Fibroblast of skin of left biceps (primary cell): ENCODE measurements at regions not wholly inside any gene's neighbourhood (a gene's known extent, or its start where the extent isn't known, plus 50 kb on each side); places are given as distances from the start of the nearest gene placed in this dataset.

Experiments used
- DNase-seq, 2 experiments: peaks; one replicate each; pipeline ENCODE4 v3.0.0-alpha.2; 2013; ENCODE audit warnings: low read depth in 2 of 2

DNA sequence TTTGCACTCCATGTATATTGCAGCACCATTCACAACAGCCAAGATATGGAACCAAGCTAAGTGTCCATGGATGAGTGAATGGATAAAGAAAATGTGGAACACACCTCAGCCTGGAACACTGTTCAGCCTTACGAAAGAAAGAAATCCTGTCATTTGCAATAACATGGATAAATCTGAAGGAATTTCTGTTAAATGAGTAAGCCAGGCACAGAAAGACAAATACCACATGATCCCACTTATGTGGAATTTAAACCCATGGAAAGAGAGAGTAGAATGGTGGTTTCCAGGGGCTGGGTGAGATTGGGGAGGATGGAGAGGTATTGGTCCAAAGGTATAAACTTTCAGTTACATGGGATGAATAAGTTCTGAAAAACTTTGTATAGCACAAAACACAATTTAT, 228.9 kb upstream of the CD180 start:
- DNase-seq = no peak

DNA sequence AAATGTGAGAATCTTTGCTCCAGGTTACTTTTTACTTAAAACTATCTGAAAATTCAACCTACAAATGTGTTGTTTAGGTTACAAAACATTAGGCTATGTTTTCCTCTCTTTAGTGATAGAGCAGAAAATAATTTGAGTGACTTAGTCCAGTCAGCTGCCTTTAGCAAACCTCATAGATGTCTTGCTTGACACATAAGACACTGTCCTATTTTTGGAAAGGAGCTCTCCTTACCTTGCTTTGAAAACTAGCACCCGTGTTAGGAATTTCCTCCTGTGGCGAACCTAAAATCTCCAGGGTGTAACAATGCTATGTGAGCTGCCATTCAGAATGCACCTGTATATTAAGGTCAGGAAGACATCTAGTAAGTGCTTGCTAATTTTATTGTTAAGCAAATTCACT, 221.2 kb upstream of the CD180 start:
- DNase-seq = no peak

DNA sequence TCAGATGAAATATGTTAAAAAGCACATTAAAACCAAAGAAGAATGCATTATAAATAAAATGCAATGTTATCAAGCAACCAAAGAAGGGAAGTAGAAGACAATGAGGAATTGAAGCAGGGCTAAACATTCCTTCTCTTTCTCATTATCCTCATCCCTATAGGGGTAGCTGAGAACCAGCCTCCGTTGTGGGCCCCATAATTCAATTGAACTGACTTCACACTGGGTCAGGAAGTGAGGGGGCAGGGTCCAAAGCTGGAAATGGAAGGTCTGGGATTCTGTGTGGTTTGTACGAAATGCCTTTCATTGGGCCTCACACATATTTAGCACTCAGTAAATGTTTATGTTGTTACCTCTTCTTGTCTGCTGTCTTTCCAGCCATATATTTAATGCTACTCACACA, 220.4 kb upstream of the CD180 start:
- DNase-seq = no peak

DNA sequence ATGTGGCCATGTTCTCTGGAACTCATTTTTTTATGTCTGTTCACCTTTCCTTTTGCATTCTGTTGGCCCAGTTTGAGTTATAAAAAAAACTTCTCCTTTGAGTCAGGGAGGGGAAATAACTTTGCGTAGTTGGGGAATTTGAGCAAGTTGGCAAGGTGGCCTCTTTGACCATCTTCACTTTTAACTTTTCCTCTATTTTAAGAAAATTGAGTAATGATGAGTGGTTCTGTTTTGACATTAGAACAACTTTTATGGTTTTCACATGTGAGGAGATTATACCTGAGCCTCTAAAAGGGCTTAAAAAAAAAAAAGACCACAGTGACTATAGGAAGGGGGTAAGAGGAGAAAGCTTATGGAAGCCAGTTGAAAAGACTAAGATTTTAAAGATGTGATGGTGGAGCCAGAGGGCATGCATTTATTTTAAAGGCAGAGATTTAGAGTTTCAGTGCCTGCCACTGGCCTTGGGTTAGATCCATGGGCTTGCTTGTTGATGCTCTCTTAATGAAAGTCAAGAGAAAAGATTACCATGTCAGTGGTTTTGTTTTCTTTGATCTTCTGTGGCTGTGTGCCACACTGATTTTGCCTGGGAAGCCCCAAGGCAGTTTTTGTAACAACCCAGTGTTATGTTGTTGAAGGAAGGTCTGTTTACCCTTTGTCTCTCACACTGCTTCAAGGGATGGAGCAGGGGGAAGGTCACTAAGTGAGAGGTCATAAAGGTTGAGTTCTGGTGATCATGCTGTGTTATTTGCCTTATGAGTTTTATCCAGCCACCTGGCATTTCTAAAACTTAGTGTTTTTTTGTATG, 219.7 kb upstream of the CD180 start:
- DNase-seq = no peak

DNA sequence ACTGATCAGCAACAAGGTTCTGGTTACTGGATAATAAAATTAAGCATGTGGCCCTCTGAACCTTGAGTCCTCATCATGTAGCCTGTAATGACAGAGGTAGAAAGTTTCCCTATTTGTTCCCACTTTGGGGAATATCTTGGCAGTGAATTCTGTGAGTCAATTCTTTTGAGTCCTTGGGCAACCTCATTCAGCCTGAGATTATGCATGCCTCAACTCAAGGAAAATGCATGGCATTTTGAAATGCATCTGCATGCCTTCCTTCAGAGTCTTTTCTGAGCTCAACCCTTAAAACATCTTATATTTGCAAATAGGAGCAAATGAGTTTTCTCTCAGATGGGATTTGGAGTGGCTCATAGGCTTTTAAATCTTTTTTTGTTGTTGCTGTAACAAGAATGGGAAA, 218.1 kb upstream of the CD180 start:
- peak; percentile 19 to 26 for DNase-seq

DNA sequence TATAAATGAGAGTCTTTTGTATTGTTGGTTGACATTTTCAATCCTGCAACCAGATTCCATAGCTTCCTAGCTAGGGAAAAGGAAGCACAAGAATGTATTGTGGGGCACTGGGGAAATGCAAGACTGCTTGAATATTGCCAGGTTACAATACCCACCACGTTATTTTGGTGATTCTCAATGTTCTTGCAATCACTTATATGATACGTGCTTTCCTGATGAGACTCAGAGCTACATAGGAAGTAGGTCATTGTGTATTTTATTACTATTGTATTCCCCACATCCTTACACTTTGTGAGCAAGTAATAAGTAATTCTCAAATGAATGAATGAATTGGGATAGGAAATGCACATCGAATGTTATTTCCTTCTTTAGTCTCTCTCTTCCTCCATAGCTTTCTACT, 217.1 kb upstream of the CD180 start:
- no peak for DNase-seq

DNA sequence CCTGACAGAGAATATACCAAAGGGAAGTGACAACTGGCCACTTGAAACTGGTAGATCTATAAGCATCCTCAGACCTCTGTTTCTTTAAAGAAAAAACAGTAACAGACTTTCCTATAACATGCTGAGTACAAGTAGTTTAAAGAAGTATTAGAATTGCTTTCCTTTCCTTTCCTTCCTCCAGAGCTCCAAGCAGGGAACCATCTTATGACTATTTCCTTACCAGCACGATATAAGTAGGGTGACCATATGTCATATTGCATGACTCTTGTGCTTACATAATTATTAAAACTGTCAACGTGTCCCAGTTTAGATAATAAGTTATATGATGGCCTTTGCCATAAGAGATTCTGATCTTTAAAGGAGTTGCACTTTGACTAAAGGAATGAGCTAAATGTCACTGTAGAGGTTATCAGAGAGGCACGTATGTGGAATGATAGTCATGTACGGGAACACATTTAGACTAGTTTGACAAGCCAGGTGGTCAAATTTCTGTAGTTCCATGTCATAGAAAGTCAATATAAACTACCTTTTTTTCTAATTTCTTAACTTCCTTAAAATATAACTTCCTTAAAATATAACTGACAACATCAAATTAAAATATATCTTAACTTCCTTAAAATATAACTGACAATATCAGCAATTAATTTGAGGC, 212.7 kb upstream of the CD180 start:
- DNase-seq = no peak

DNA sequence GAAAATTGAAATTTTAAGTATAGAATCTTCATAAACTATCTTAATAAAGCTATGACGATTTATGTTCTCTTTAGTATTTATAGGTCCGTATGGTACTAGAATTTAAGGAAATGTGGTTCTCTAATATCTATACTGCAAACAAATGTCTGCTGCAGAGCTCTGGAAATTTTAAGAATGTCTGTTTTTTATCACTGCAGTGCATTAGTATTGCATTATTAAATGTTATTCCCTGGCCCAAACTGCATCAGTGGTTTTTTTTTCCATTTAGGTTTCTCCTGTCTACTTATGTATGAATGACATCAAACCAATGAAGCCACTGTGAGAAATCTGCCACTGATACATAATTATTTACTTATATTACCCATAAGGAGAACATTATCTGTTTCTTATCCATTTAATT, 211.4 kb upstream of the CD180 start:
- DNase-seq = no peak

DNA sequence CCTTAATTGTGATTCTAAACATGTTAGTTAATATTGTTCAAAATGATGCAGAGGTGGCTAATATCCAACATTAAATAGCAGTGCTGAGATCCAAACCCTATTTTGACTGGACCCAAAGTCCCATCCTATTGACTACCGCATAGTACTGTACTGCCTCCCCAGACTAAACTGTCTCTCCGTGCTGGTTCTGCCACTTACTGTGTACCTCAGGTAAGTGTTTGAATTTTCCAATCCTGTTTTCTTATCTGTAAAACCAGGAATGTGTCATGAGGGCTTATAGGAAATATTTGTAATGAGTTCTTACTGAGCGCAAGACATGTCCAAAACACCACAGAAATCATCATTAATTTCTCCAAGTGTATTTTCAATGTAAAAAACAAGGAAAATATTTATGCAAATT, 209.2 kb upstream of the CD180 start:
- no peak for DNase-seq

DNA sequence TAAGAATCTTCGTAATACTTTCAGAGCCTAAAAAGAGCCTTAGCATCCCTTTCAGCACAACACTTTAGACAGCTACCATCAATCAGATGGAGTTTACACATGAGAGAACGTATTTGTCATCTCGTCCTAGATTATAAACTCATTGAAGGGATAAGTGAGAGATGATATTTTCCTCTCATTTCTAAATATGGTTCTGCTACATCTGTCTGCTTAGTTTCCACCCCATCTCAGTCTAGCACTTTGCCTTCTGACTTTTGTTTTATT, 208.4 kb upstream of the CD180 start:
- no peak for DNase-seq

DNA sequence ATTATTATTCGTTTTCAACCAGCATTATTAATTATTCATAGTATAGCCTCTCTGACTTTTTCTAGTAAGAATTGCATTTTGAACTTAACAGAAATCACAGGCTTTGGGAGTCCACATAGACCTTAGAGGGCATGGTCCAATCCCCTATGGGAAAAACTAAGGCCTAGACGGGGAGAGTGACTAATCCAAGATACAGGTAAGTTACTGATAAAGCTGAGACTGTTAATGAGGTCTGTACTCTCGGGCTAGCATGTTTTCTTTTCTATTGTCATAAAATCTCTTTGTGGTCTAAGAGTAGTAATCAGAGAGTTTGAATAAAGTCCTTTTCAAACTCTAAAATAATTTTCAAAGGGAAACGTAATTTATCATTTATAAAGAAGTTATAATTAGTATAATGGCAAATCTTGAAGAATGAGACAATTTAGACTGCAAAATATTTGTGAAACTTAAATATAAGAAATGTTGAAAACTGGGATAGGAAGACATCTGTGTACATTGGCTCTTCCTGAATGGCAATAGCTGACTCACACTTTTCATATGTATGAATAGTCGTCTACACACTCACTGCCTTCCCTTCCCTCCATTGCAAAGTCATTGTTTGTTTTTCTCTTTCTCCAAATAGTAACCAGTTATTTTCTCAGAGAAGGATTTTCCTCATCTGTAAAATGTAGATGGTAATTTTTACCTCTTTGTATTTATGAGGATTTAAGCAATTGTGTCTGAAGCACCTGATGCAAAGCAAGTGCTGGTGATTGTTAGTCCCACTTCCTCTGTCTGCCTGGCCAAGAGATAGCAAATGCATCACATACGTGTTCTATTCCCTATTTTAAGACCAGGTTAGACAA, 207.9 kb upstream of the CD180 start:
- peak in 1 of 2 experiments; percentile 2 for DNase-seq

DNA sequence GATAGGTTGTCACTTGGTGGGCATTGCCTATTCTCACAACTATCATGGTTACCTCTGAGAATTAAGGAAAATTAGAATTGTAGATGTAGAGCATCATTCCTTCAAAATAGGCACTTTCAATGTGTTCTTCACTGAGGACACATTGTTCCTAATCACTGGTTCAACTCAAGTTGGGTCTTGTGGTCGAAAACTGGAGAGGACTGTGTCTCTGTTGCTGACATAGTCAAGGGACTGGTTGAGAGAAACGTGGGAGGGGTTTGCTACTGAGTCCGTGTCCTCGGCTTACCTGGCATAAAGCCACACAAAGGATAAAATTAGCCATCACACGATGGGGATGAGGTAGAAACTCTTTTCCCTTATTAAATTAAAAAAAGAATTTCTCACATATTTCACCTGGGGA, 205.9 kb upstream of the CD180 start:
- DNase-seq = no peak

DNA sequence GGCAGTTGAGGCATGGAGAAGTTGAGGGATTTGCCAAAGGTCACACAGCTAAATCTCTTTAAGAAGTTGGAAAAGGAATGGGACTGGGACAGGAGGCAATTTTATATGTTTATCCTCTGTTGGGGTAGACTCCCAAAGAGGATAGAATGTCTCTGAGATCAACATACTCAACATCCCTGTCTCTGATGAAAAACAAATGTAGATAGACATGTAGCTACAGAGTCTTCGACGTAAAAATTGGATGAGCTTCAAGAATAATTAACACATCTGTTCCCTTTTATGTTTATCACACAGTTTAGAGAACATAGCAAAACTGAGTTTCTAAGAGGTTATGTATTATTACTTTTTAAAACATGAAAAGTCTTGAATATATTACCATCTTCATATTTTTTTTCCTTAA, 204.6 kb upstream of the CD180 start:
- peak in 1 of 2 experiments; percentile 2 for DNase-seq

DNA sequence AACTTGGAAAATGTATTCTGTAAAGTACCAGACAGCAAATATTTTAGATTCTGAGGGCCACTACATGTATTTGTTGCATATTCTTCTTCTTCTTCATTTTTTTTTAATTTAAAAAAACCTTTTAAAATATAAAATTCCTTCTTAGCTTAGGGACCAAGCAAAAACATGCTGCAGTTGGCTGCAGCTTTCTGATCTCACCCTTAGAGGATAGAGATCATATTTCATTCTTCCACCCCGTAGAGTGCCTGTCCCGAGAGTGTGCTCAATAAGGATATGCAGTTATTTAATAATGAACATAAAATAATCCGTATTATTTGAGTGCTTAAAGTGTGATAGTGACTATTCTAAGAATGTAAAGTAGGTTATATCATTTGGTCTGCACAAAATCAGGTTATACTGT, 204.2 kb upstream of the CD180 start:
- DNase-seq = no peak

DNA sequence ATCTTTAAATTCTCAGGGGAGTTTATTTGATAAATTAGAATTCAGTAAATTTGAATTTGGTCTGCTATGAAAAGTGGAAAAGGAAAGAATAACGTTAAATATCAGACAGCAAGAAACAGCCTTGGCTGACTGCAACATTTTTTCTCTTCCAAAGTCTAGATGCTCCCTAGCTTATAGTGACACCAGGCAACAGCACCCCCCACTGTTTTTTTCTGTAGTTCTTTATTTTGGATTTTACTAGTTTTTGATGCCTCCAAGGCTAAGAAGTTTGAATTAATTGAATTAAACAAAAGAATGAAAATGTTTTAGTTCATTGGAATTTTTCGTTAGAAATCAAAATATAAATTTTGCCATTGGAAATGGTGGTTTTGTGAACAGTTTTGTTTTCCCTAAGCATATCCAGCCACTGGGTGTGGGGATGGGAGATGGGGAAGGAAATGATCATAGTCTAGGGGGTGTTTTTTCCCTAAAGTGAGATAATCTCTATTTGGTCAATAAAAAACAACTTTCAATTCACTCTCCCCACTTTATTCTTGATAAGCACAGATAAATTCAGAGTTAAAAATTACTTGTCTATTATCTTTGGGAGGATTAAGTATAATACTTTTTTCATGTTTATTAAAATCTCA, 199.3 kb upstream of the CD180 start:
- no peak for DNase-seq

DNA sequence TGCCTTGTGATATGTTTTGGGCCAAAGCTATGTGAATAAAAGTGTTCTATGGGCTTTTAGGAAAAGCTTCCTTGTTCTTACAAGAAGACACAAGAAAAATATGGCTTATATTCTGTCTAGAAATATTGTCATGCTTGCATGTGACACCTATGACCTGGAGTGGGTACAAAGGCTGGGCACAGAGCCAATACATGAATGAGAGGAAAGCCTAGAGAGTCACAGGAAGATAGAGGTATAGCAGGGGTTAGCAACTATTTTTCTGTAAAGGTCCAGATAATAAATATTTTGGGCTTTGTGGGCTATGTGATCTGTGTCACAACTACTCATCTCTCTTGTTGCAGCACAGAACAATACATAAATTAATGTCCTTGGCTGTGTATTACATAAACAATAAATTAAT, 196.6 kb upstream of the CD180 start:
- DNase-seq = no peak

DNA sequence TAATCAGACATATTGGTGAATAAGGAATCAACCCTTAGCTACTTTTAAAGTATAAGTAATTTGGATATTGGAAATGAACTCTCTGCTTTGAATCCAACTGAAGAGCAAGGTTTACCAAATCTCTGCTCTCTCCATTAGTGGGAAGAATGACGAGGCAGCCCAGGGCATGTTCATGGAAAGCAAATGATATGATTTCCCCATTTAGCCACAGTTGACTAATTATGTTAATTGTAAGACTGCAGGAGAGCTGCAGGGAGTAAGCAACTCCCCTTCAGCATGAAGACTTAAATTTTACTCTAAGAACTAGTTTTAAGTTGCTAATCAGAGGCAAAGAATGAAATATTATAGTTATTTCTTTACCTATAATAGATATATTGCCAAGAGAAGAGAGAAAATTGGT, 194.3 kb upstream of the CD180 start:
- DNase-seq = no peak

DNA sequence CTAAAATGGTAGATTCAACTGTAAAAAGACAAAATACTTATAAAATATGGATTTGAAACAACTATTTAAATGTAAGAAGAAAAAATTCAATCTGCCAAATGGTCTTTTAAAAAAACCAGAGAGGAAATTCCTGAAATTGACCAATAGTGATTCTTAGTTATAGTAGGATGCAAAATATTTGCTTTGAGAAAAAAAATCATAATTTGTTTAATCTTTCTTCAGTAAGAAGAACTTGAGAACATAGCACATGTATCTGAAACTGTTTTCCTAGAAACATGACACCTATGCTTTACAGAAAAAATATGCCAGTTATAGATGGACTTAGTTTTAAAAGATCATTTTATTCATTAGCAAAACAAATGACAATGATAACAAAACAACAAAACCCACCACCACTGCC, 186.9 kb upstream of the CD180 start:
- no peak for DNase-seq

DNA sequence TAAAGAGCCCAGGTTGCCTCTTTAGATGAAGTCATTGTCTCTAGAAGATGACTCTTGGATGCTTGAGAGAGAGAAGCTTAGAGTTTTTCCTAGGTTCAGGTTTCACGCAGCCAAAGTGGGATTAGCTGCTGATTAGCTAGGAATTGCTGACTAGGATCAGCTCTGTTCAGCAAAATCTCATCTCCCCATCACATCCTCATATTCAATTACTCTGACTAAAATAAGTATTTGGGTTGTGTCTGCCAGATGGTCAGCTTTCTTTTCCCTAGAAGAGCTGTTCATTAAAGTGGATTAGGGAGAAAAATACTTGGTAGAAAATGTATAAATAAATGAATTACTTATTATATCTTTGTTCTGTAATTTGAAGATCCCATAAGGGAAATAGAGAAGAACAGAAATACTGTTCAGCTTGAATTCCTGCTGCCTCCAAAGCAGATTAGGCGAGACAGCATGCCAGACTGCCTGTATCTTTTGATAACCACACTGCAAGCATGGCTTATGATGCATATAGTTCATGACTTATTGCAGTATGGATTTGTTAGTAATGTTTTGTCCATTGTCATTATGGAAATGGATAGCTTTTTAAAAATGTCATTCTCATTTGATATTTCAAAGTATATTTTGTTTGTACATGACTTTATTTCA, 184.8 kb upstream of the CD180 start:
- no peak for DNase-seq

DNA sequence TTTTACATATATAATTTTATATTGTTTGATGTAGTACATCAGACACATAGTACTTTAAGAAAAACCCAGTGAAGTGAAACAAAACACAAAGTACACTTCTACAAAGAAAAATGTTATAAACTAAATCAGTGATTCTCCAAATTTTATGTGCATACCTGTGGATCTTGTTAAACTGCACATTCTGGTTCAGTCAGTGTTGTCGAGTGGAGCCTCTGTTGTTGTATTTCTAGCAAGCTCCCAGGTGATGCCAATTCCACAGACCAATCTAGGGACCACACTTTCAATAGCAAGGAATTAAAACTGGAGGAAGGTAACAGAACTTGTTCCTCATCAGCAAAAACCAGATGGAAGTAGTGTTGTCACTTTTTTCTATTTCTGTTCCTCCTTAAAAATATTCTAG, 183.8 kb upstream of the CD180 start:
- no peak for DNase-seq

DNA sequence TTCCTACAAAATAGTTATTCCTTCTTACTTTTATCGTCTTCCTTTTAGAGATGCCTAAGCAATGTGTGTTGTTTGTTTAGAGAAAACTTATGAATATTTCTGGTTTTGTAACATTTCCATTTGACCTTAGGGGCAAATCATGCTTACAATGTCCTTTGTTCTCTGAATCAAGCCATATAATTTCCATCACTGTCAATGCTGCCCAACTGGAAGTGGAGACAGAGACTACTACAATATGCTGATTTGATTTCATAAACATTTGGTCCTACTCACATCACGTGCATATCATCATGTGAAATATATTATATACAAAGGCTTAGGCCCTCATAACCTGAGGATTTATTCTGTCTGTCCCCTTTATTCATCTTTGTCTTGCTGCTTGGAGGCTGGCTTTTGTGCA, 183.2 kb upstream of the CD180 start:
- DNase-seq = no peak

DNA sequence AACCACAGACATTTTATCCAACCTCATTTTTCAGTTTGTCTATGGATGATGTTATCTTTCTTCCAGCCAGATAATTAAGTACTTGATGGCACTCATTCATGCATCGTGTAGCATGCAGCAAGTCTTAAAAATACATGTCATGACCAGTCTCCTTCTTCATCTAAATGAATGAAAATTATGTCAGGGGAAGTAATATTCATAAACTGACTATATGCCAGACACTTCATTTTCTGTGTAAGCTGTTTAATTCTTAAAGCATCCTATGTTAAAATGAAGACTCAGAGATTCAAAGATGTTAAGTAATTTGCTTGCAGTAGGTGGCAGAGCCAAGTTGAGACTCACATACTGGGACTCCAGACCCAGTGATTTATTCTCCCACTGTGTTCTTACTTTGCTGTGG, 181.7 kb upstream of the CD180 start:
- DNase-seq = no peak
